GM10248 (cell line): ENCODE measurements at regions not wholly inside any gene's neighbourhood (a gene's known extent, or its start where the extent isn't known, plus 50 kb on each side); places are given as distances from the start of the nearest gene placed in this dataset.

Source experiments
- CTCF ChIA-PET: fragments of 300-600 bp; sonication (Branson Sonifier 250); formaldehyde crosslinking; extraction: SDS; loops from one replicate; lab custom pipeline; 2021; ENCODE audit warnings: antibody characterized with exemption; lab: Yijun Ruan, JAX
- POLR2A ChIA-PET: fragments of 350-650 bp; sonication (Branson Sonifier 250); formaldehyde crosslinking; extraction: SDS; loops from one replicate; lab custom pipeline; 2020; ENCODE audit warnings: antibody characterized with exemption; lab: Yijun Ruan, JAX
- DNase-seq: peaks from one replicate; pipeline ENCODE4 v3.0.0; 2012; ENCODE audit errors: extremely low spot score
- TF ChIP-seq, protein P1 (sequence below): IDR thresholded peaks from 2 replicates; pipeline ENCODE4 v1.5.1; 2012; ENCODE audit warnings: mild to moderate bottlenecking, low read depth; ENCODE audit errors: extremely low read depth, missing control alignments, control extremely low read depth

DNA sequence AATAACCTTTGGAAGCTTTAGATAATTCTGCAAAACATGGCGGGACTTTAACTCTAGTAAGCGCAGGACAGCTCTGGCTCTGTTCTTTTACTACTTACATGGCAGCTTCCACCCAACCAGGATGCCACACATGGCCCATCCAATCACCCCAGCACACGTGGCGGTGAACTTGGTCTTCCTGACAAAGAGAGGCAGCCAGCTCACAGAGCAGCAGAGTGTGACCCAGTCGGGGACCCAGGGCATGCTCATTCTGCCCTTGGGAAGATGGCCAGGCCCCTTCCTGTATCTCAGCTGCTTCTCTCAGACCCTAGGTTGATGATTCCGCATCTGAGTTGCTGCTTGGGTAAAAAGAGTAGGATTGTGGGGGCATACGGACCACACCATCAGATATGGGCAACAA, 172.1 kb downstream of the USP12 start:
- no peak for DNase-seq
- ChIA-PET POLR2A (no interaction called here), CTCF (interaction anchor here (0.9 to 1.6 kb wide), 3 partner anchors 11 to 363 kb away, joined by 3 to 6 read pairs (median 4); no protein-coding TSS in a partner anchor)
- TF ChIP-seq, protein P1, sequence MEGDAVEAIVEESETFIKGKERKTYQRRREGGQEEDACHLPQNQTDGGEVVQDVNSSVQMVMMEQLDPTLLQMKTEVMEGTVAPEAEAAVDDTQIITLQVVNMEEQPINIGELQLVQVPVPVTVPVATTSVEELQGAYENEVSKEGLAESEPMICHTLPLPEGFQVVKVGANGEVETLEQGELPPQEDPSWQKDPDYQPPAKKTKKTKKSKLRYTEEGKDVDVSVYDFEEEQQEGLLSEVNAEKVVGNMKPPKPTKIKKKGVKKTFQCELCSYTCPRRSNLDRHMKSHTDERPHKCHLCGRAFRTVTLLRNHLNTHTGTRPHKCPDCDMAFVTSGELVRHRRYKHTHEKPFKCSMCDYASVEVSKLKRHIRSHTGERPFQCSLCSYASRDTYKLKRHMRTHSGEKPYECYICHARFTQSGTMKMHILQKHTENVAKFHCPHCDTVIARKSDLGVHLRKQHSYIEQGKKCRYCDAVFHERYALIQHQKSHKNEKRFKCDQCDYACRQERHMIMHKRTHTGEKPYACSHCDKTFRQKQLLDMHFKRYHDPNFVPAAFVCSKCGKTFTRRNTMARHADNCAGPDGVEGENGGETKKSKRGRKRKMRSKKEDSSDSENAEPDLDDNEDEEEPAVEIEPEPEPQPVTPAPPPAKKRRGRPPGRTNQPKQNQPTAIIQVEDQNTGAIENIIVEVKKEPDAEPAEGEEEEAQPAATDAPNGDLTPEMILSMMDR: no peak

DNA sequence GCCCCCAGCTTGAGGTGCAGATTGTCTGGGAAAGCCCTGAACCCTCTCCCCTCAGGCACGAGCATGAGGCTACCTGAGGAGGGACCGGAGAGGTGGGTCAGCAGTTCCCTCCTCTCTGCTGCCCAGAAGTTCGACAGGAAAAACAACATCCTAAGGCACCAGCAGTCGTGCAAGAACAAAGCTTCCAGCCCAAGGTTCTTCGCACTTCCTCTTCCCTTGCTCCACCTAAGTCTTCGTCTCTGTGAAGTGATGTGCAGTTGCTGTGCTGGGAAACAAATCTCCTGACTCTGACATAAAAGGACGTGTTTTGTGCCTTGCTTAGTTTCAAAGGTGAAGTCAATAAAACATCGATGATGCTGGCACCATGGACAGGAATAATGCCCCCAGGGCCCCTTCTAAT, 173.3 kb downstream of the USP12 start:
- TF ChIP-seq, protein P1: no peak
- POLR2A ChIA-PET: no interaction called here
- no peak for DNase-seq
- CTCF ChIA-PET: interaction anchor here (1.0 to 2.0 kb wide), 3 partner anchors 13 to 828 kb away, joined by 4 to 7 read pairs (median 4); no protein-coding TSS in a partner anchor

- POLR2A ChIA-PET: no interaction called here
- TF ChIP-seq, protein P1: no peak
- CTCF ChIA-PET: interaction anchor here (0.8 to 2.0 kb wide), 8 partner anchors 10 to 956 kb away, joined by 3 to 15 read pairs (median 4); no protein-coding TSS in a partner anchor
- peak; percentile 39 for DNase-seq
These were observed 174.5 kb downstream of the USP12 start for GRCh38 chr13:26996965-26997752.

- ChIA-PET POLR2A (no interaction called here), CTCF (interaction anchor here (3.1 kb wide), 1 partner anchor 367 kb away, joined by 13 read pairs; no protein-coding TSS in a partner anchor)
- no peak for DNase-seq
- TF ChIP-seq, protein P1: no peak
These were observed 176.5 kb downstream of the USP12 start for GRCh38 chr13:26995159-26995558.

- CTCF ChIA-PET: interaction anchor here (0.7 to 3.1 kb wide), 5 partner anchors 8 to 368 kb away, joined by 3 to 13 read pairs (median 3); no protein-coding TSS in a partner anchor
- DNase-seq: no peak
- TF ChIP-seq, protein P1: no peak
- POLR2A ChIA-PET: no interaction called here
These were observed 177.8 kb downstream of the USP12 start for GRCh38 chr13:26993780-26994179.

GRCh38 chr13:26992951-26993719, 178.5 kb downstream of the USP12 start:
- TF ChIP-seq, protein P1: no peak
- ChIA-PET POLR2A (no interaction called here), CTCF (interaction anchor here (0.7 to 3.1 kb wide), 5 partner anchors 8 to 369 kb away, joined by 3 to 13 read pairs (median 3); no protein-coding TSS in a partner anchor)
- no peak for DNase-seq
